ENCODE measurements at regions not wholly inside any gene's neighbourhood (a gene's known extent, or its start where the extent isn't known, plus 50 kb on each side); places are given as distances from the start of the nearest gene placed in this dataset.

- no peak for TF ChIP-seq CTCF (IDR thresholded peaks at IDR 0.05; ENCODE audit: low read depth, low read length)
- Histone ChIP-seq H3K4me1 (ENCODE audit: low read depth) (no peaks in the 10 kb centered on the region), H3K4me3 (no peak overlapping the region), H3K27ac (no peak overlapping the region), H3K27me3 (no peaks in the 10 kb centered on the region), H3K9me3 (ENCODE audit: low read depth) (no peaks in the 10 kb centered on the region), H3K36me3 (no peaks in the 10 kb centered on the region)
- no peak for DNase-seq (ENCODE audit: low read depth in 1 of 2, low spot score in 1 of 2)
These were observed 452.3 kb downstream of the IRS2 start for GRCh38 chr13:109333893-109334651.

- no peak for TF ChIP-seq CTCF (IDR thresholded peaks at IDR 0.05; ENCODE audit: low read depth, low read length)
- Histone ChIP-seq H3K4me3 (no peak overlapping the region), H3K27me3 (no peaks in the 10 kb centered on the region), H3K4me1 (ENCODE audit: low read depth) (no peaks in the 10 kb centered on the region), H3K9me3 (ENCODE audit: low read depth) (no peaks in the 10 kb centered on the region), H3K27ac (no peak overlapping the region), H3K36me3 (no peaks in the 10 kb centered on the region)
- no peak for DNase-seq (ENCODE audit: low read depth in 1 of 2, low spot score in 1 of 2)
These were observed 453.6 kb downstream of the IRS2 start for GRCh38 chr13:109332506-109333499.

GRCh38 chr13:109331898-109332297, 454.5 kb downstream of the IRS2 start:
- Histone ChIP-seq H3K4me3 (no peak overlapping the region), H3K27me3 (no peaks in the 10 kb centered on the region), H3K9me3 (ENCODE audit: low read depth) (no peaks in the 10 kb centered on the region), H3K4me1 (ENCODE audit: low read depth) (no peaks in the 10 kb centered on the region), H3K36me3 (no peaks in the 10 kb centered on the region), H3K27ac (no peak overlapping the region)
- no peak for TF ChIP-seq CTCF (IDR thresholded peaks at IDR 0.05; ENCODE audit: low read depth, low read length)
- peak in 1 of 2 donors; percentile 81 for DNase-seq (ENCODE audit: low read depth in 1 of 2, low spot score in 1 of 2)

- Histone ChIP-seq H3K4me3 (no peak overlapping the region), H3K27ac (no peak overlapping the region), H3K9me3 (ENCODE audit: low read depth) (no peaks in the 10 kb centered on the region), H3K4me1 (ENCODE audit: low read depth) (no peaks in the 10 kb centered on the region), H3K27me3 (no peaks in the 10 kb centered on the region), H3K36me3 (no peaks in the 10 kb centered on the region)
- TF ChIP-seq CTCF (IDR thresholded peaks at IDR 0.05; ENCODE audit: low read depth, low read length) = no peak
- DNase-seq (ENCODE audit: low read depth in 1 of 2, low spot score in 1 of 2) = no peak
These were observed 455.4 kb downstream of the IRS2 start for GRCh38 chr13:109331011-109331433.

GRCh38 chr13:109330123-109330522, 456.3 kb downstream of the IRS2 start:
- Histone ChIP-seq H3K27me3 (no peaks in the 10 kb centered on the region), H3K27ac (no peak overlapping the region), H3K9me3 (ENCODE audit: low read depth) (no peaks in the 10 kb centered on the region), H3K4me1 (ENCODE audit: low read depth) (no peaks in the 10 kb centered on the region), H3K36me3 (no peaks in the 10 kb centered on the region), H3K4me3 (no peak overlapping the region)
- no peak for TF ChIP-seq CTCF (IDR thresholded peaks at IDR 0.05; ENCODE audit: low read depth, low read length)
- no peak for DNase-seq (ENCODE audit: low read depth in 1 of 2, low spot score in 1 of 2)
